T-helper 9 cell (primary cell): ENCODE measurements at regions not wholly inside any gene's neighbourhood (a gene's known extent, or its start where the extent isn't known, plus 50 kb on each side); places are given as distances from the start of the nearest gene placed in this dataset.
"Not testable (repeated sequence)": the region's sequence is repeated elsewhere in the genome, so short reads cannot be mapped to it uniquely, and the experiment has no call there.

Experiments
- DNase-seq: peaks from one replicate; pipeline ENCODE4 v3.0.0-alpha.2; 2020

- DNase-seq = no peak
These were observed 603.3 kb downstream of the EFNA5 start for GRCh38 chr5:107067395-107067794.

- no peak for DNase-seq
These were observed 607.2 kb downstream of the EFNA5 start for GRCh38 chr5:107063511-107063910.

GRCh38 chr5:107058803-107059202, 611.9 kb downstream of the EFNA5 start:
- DNase-seq = no peak

- DNase-seq = no peak
These were observed 612.5 kb downstream of the EFNA5 start for GRCh38 chr5:107058235-107058634.

- DNase-seq = no peak
These were observed 614.5 kb downstream of the EFNA5 start for GRCh38 chr5:107056278-107056677.

- DNase-seq = no peak
These were observed 623.7 kb downstream of the EFNA5 start for GRCh38 chr5:107047048-107047447.

GRCh38 chr5:107043665-107044064, 627.1 kb downstream of the EFNA5 start:
- no peak for DNase-seq

- no peak for DNase-seq
These were observed 629.8 kb downstream of the EFNA5 start for GRCh38 chr5:107040907-107041306.

GRCh38 chr5:107032629-107033028, 638.1 kb downstream of the EFNA5 start:
- no peak for DNase-seq

GRCh38 chr5:107028938-107029337, 641.8 kb downstream of the EFNA5 start:
- DNase-seq = no peak

GRCh38 chr5:107025712-107026497, 644.8 kb downstream of the EFNA5 start:
- DNase-seq = no peak

- no peak for DNase-seq
These were observed 647.0 kb downstream of the EFNA5 start for GRCh38 chr5:107023732-107024131.

- no peak for DNase-seq
These were observed 649.2 kb downstream of the EFNA5 start for GRCh38 chr5:107021575-107021974.

- no peak for DNase-seq
These were observed 650.1 kb downstream of the EFNA5 start for GRCh38 chr5:107020626-107021025.

- DNase-seq = no peak
These were observed 653.1 kb downstream of the EFNA5 start for GRCh38 chr5:107017616-107018015.

GRCh38 chr5:107012371-107012770, 658.4 kb downstream of the EFNA5 start:
- DNase-seq = no peak

- DNase-seq = no peak
These were observed 659.1 kb downstream of the EFNA5 start for GRCh38 chr5:107011605-107012004.

GRCh38 chr5:107010060-107010459, 660.7 kb downstream of the EFNA5 start:
- DNase-seq = no peak

GRCh38 chr5:107005653-107006052, 665.1 kb downstream of the EFNA5 start:
- DNase-seq = no peak

GRCh38 chr5:107005161-107005560, 665.6 kb downstream of the EFNA5 start:
- DNase-seq = no peak

- DNase-seq = no peak
These were observed 668.6 kb downstream of the EFNA5 start for GRCh38 chr5:107002115-107002514.

- not testable (repeated sequence) for DNase-seq
These were observed 671.2 kb downstream of the EFNA5 start for GRCh38 chr5:106999506-106999905.

- no peak for DNase-seq
These were observed 684.7 kb downstream of the EFNA5 start for GRCh38 chr5:106986006-106986405.

- no peak for DNase-seq
These were observed 685.6 kb downstream of the EFNA5 start for GRCh38 chr5:106985174-106985573.

GRCh38 chr5:106979178-106979577, 691.6 kb downstream of the EFNA5 start:
- not testable (repeated sequence) for DNase-seq
